ENCODE measurements at regions not wholly inside any gene's neighbourhood (a gene's known extent, or its start where the extent isn't known, plus 50 kb on each side); places are given as distances from the start of the nearest gene placed in this dataset.

- ChIA-PET POLR2A (ENCODE audit: unreplicated experiment) (no interaction called here), CTCF (no interaction called here)
- no peaks in the 10 kb centered on the region for H3K9me3 ChIP-seq (ENCODE audit: insufficient read depth, low read depth)
- DNase-seq, result no peak
- H3K9me2 ChIP-seq (ENCODE audit: insufficient read depth), result no peaks in the 10 kb centered on the region
- no peaks in the 10 kb centered on the region for H3K4me1 ChIP-seq (replicated peaks; ENCODE audit: insufficient read depth)
- TF ChIP-seq CTCF (conservative IDR thresholded peaks at IDR 0.05) (no peak), EZH2 (IDR thresholded peaks at IDR 0.05; ENCODE audit: low read depth) (no peak)
- H3K36me3 ChIP-seq (ENCODE audit: low read depth), result no peaks in the 10 kb centered on the region
- BruUV-seq (replicated peaks), result no TSS peak
- H4K20me1 ChIP-seq (ENCODE audit: insufficient read depth), result no peaks in the 10 kb centered on the region
- no peak overlapping the region for H3K27ac ChIP-seq
- intact Hi-C loops (cut with micrococcal nuclease; ENCODE audit: unreplicated experiment), result no loop called here
- no peak overlapping the region for H3K4me2 ChIP-seq
- H3F3A ChIP-seq (ENCODE audit: insufficient read depth, low read depth), result no peaks in the 10 kb centered on the region
- H3K79me2 ChIP-seq (ENCODE audit: low read depth), result no peaks in the 10 kb centered on the region
- H3K4me3 ChIP-seq, result no peak overlapping the region
- no peak overlapping the region for H2AFZ ChIP-seq
- H3K27me3 ChIP-seq (ENCODE audit: insufficient read depth, low read depth), result no peaks in the 10 kb centered on the region; the same call in 1 of the 2 replicates
These were observed 204.0 kb upstream of the MPHOSPH6 start for GRCh38 chr16:82373976-82374375.

- no peaks in the 10 kb centered on the region for H4K20me1 ChIP-seq (ENCODE audit: insufficient read depth)
These were observed 200.3 kb upstream of the MPHOSPH6 start for GRCh38 chr16:82370282-82370681.

GRCh38 chr16:82368041-82368440 lies 198.0 kb upstream of the MPHOSPH6 start:
- no TSS peak for BruUV-seq (replicated peaks)
- intact Hi-C loops (cut with micrococcal nuclease; ENCODE audit: unreplicated experiment), result no loop called here
- ChIA-PET CTCF (no interaction called here), POLR2A (ENCODE audit: unreplicated experiment) (no interaction called here)
- Histone ChIP-seq H4K20me1 (ENCODE audit: insufficient read depth) (no peaks in the 10 kb centered on the region), H3K4me1 (replicated peaks; ENCODE audit: insufficient read depth) (no peaks in the 10 kb centered on the region), H3K4me2 (no peak overlapping the region), H2AFZ (no peak overlapping the region), H3K36me3 (ENCODE audit: low read depth) (no peaks in the 10 kb centered on the region), H3F3A (ENCODE audit: insufficient read depth, low read depth) (no peaks in the 10 kb centered on the region), H3K79me2 (ENCODE audit: low read depth) (no peaks in the 10 kb centered on the region), H3K9me3 (ENCODE audit: insufficient read depth, low read depth) (no peaks in the 10 kb centered on the region), H3K4me3 (no peak overlapping the region), H3K27me3 (ENCODE audit: insufficient read depth, low read depth) (no peaks in the 10 kb centered on the region), H3K27ac (no peak overlapping the region), H3K9me2 (ENCODE audit: insufficient read depth) (no peaks in the 10 kb centered on the region)
- TF ChIP-seq CTCF (conservative IDR thresholded peaks at IDR 0.05) (peak; percentile 42; the same call in 1 of the 2 replicates), EZH2 (IDR thresholded peaks at IDR 0.05; ENCODE audit: low read depth) (no peak)
- no peak for DNase-seq

More at GRCh38 chr16:82370282-82370681, 200.3 kb upstream of the MPHOSPH6 start:
- DNase-seq, result no peak
- Histone ChIP-seq H3K9me2 (ENCODE audit: insufficient read depth) (no peaks in the 10 kb centered on the region), H3K4me3 (no peak overlapping the region), H3K79me2 (ENCODE audit: low read depth) (no peaks in the 10 kb centered on the region), H3K4me1 (replicated peaks; ENCODE audit: insufficient read depth) (no peaks in the 10 kb centered on the region), H3K4me2 (no peak overlapping the region), H3K9me3 (ENCODE audit: insufficient read depth, low read depth) (no peaks in the 10 kb centered on the region), H3K27ac (no peak overlapping the region), H3K36me3 (ENCODE audit: low read depth) (no peaks in the 10 kb centered on the region), H3K27me3 (ENCODE audit: insufficient read depth, low read depth) (no peaks in the 10 kb centered on the region), H2AFZ (no peak overlapping the region), H3F3A (ENCODE audit: insufficient read depth, low read depth) (no peaks in the 10 kb centered on the region)
- TF ChIP-seq CTCF (conservative IDR thresholded peaks at IDR 0.05) (no peak), EZH2 (IDR thresholded peaks at IDR 0.05; ENCODE audit: low read depth) (no peak)
- POLR2A ChIA-PET (ENCODE audit: unreplicated experiment), result no interaction called here
- BruUV-seq (replicated peaks), result no TSS peak
- CTCF ChIA-PET, result no interaction called here
- intact Hi-C loops (cut with micrococcal nuclease; ENCODE audit: unreplicated experiment), result no loop called here

Data from PC-9 (cell line).